B cell (primary cell): ENCODE measurements at regions not wholly inside any gene's neighbourhood (a gene's known extent, or its start where the extent isn't known, plus 50 kb on each side); places are given as distances from the start of the nearest gene placed in this dataset.

Source experiments
- ATAC-seq: fragments of 200-7000 bp; cut with Tn5 transposase; one replicate; pipeline ENCODE4 v1.10.0; 2021; ENCODE audit warnings: low read depth, mild to moderate bottlenecking, moderate number of reproducible peaks, moderate library complexity
- CTCF ChIA-PET: fragments of 350-600 bp; sonication (Branson Sonifier 250); formaldehyde crosslinking; loops from one replicate; lab custom pipeline; 2021; ENCODE audit warnings: antibody characterized with exemption, inconsistent platforms; lab: Charles Lee
- POLR2A ChIA-PET: fragments of 350-600 bp; sonication (Branson Sonifier 250); formaldehyde crosslinking; loops from one replicate; lab custom pipeline; 2021; ENCODE audit warnings: antibody characterized with exemption; lab: Charles Lee
- DNase-seq: peaks from one replicate; pipeline ENCODE4 v3.0.0; 2013
- H2AFZ ChIP-seq: 2 replicates; pipeline ENCODE4 v1.6.1; 2012; ENCODE audit warnings: mild to moderate bottlenecking, low read depth, low read length; ENCODE audit not compliant: insufficient read depth, poor library complexity, severe bottlenecking
- H3K27ac ChIP-seq, 2 donors: 1 replicate in 1 of 2; 2 replicates in 1 of 2; pipeline ENCODE4 v1.5.1; 2012 to 2013; ENCODE audit warnings: low read length in 2 of 2, mild to moderate bottlenecking in 2 of 2, moderate library complexity in 1 of 2
- H3K27me3 ChIP-seq, 4 experiments: fragments of 200-600 bp in 1 of 4; sonication (generic) in 1 of 4; replicated peaks in 1 of 4; 1 replicate in 2 of 4; 2 replicates in 2 of 4; pipeline versions ENCODE4 v1.6.1 to v1.7.0; 2013 to 2016; ENCODE audit warnings: low read length in 3 of 4, mild to moderate bottlenecking in 2 of 4, mixed read lengths in 1 of 4, moderate library complexity in 1 of 4; ENCODE audit not compliant: insufficient read depth in 4 of 4, control insufficient read depth in 3 of 4; ENCODE audit errors: control extremely low read depth in 1 of 4
- H3K36me3 ChIP-seq, 2 experiments: replicated peaks in 1 of 2; 1 replicate in 1 of 2; 2 replicates in 1 of 2; pipeline versions ENCODE4 v1.6.1 to v1.7.1; 2013; ENCODE audit warnings: low read length in 1 of 2; ENCODE audit not compliant: insufficient read depth in 2 of 2, control insufficient read depth in 1 of 2; ENCODE audit errors: control extremely low read depth in 1 of 2, extremely low read depth in 1 of 2
- H3K4me1 ChIP-seq, 2 donors: fragments of 200-600 bp in 1 of 2; sonication (generic) in 1 of 2; 1 replicate in 1 of 2; 2 replicates in 1 of 2; pipeline versions ENCODE4 v1.5.1 to v1.6.1; 2013 to 2017; ENCODE audit warnings: low read length in 2 of 2; ENCODE audit not compliant: control insufficient read depth in 2 of 2, insufficient read depth in 2 of 2
- H3K4me2 ChIP-seq: replicated peaks from 2 replicates; pipeline ENCODE3; 2012; ENCODE audit warnings: mild to moderate bottlenecking, low read depth, low read length; ENCODE audit not compliant: poor library complexity, severe bottlenecking
- H3K4me3 ChIP-seq, 5 experiments: fragments of 200-600 bp in 1 of 5; sonication (generic) in 1 of 5; 1 replicate in 3 of 5; 2 replicates in 2 of 5; pipeline versions ENCODE4 v1.5.1 to v1.7.0; 2011 to 2016; ENCODE audit warnings: low read length in 4 of 5, mild to moderate bottlenecking in 4 of 5, low read depth in 2 of 5, control low read depth in 1 of 5, moderate library complexity in 1 of 5; ENCODE audit not compliant: insufficient read depth in 1 of 5; ENCODE audit errors: control extremely low read depth in 1 of 5, extremely low read depth in 1 of 5
- H3K79me2 ChIP-seq: fragments of 200-600 bp; sonication (generic); one replicate; pipeline ENCODE4 v1.6.0; 2016; ENCODE audit warnings: low read length; ENCODE audit not compliant: control insufficient read depth, insufficient read depth
- H3K9ac ChIP-seq: fragments of 200-600 bp; sonication (generic); 2 replicates; pipeline ENCODE4 v1.6.1; 2017; ENCODE audit warnings: mild to moderate bottlenecking, low read length, moderate library complexity
- H3K9me3 ChIP-seq, 3 donors: one replicate each; pipeline versions ENCODE4 v1.6.1 to v1.7.1; 2013; ENCODE audit warnings: low read length in 2 of 3; ENCODE audit not compliant: control insufficient read depth in 2 of 3, insufficient read depth in 1 of 3; ENCODE audit errors: control extremely low read depth in 1 of 3
- H4K20me1 ChIP-seq: 2 replicates; pipeline ENCODE4 v1.6.0; 2012; ENCODE audit warnings: mild to moderate bottlenecking, low read length; ENCODE audit not compliant: insufficient read depth, control insufficient read depth, poor library complexity, severe bottlenecking
- H3K27ac Mint-ChIP-seq: one replicate; pipeline ENCODE4 v1.8.0; 2021; ENCODE audit warnings: mixed read lengths
- H3K27me3 Mint-ChIP-seq: one replicate; pipeline ENCODE4 v1.8.0; 2021; ENCODE audit warnings: mixed read lengths
- H3K4me1 Mint-ChIP-seq: one replicate; pipeline ENCODE4 v1.8.0; 2021; ENCODE audit warnings: mixed read lengths
- H3K4me3 Mint-ChIP-seq: one replicate; pipeline ENCODE4 v1.8.0; 2021; ENCODE audit warnings: mixed read lengths
- H3K9me3 Mint-ChIP-seq: one replicate; pipeline ENCODE4 v1.8.0; 2022; ENCODE audit warnings: mixed read lengths; ENCODE audit not compliant: insufficient read depth
- EZH2 ChIP-seq: IDR thresholded peaks from 2 replicates; pipeline ENCODE4 v1.6.1; 2012; ENCODE audit warnings: borderline replicate concordance, low read depth, mild to moderate bottlenecking, moderate library complexity, low read length; ENCODE audit not compliant: insufficient read depth, poor library complexity, severe bottlenecking
- WGBS: methylation state at CpG from one replicate; pipeline ENCODE4 v1.1.5; 2013; ENCODE audit warnings: missing lambda C conversion rate; ENCODE audit not compliant: insufficient coverage; 5-methylcytosine and 5-hydroxymethylcytosine counted together
- intact Hi-C: fragments of 100-400 bp; cut with micrococcal nuclease; formaldehyde crosslinking; loops from one replicate; pipeline ENCODE4 v1.10.0; 2022
- TF ChIP-seq, protein P1 (sequence below): fragments of 200-600 bp; IDR thresholded peaks from one replicate; pipeline ENCODE4 v1.8.0; 2022; ENCODE audit warnings: antibody characterized with exemption, mild to moderate bottlenecking

DNA sequence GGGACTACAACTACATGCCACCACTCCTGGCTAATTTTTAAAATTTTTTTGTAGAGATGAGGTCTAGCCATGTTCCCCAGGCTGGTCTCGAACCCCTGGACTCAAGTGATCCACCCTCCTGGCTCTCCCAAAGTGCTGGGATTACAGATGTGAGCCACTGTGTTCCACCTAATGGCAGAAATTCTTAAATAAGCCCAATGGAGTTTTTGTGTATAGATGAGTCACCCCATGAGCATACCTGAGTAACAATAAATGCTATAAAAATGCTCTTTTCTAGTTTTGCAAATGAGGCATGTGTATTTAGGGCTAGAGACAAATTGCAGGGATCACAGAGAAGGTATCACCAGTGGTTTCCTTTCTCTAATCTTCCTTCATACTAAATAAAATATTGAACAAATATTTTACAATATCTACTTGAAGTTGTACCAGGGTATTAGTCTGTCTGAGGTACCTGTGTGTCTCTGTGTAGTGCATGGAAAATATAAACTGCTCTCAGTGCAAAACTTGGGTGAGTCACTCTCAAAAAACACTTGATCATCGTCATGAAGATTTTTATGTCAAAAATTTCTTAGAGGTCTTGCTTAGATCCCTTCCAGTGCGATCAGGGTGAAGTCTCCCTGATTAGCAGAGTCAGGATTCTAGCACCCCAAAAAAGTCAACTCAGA, 337.1 kb upstream of the MMADHC start:
- peaks cover 0 to 2% (median 0%) of the 10 kb centered on the region in 3 donors for H3K9me3 ChIP-seq
- H3K4me3 ChIP-seq: no peak overlapping the region
- no peaks in the 10 kb centered on the region for H3K27me3 ChIP-seq
- CTCF ChIA-PET: no interaction called here
- peaks cover 9% of the 10 kb centered on the region for H3K9me3 Mint-ChIP-seq
- H2AFZ ChIP-seq: no peak overlapping the region
- intact Hi-C loops: no loop called here
- H3K9ac ChIP-seq: no peak overlapping the region
- no peaks in the 10 kb centered on the region for H4K20me1 ChIP-seq
- H3K36me3 ChIP-seq: no peaks in the 10 kb centered on the region
- H3K4me3 Mint-ChIP-seq: no peak overlapping the region
- H3K27ac Mint-ChIP-seq: no peak overlapping the region
- no peak overlapping the region for H3K27ac ChIP-seq
- POLR2A ChIA-PET: no interaction called here
- no peaks in the 10 kb centered on the region for H3K27me3 Mint-ChIP-seq
- ATAC-seq (no peak), DNase-seq (no peak)
- 80% methylated on average over 1 of the region's 3 CpGs for WGBS
- no peaks in the 10 kb centered on the region for H3K4me1 ChIP-seq
- H3K79me2 ChIP-seq: no peaks in the 10 kb centered on the region
- H3K4me1 Mint-ChIP-seq: no peaks in the 10 kb centered on the region
- no peak overlapping the region for H3K4me2 ChIP-seq
- TF ChIP-seq EZH2: no peak

DNA sequence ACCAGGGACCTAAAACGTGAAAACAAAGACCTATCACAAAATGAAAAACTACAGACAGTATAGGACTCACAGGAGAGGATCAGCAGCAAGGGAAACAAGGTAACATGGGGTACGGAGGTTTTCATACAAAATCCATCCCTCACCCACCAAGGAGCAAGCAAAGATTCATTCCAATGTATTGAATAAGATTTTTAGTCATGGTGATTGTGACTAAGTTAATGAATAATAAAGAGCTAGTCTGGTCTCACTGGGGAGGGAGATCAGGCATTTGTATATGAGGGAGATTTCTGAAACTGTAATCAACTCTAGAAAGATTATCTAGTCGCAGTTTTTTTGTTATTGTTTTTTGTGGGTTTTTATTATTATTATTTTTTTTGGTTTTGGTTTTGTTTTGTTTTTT, 336.5 kb upstream of the MMADHC start:
- Histone ChIP-seq H3K4me2 (no peak overlapping the region), H4K20me1 (no peaks in the 10 kb centered on the region), H3K4me1 (no peaks in the 10 kb centered on the region), H3K27me3 (no peaks in the 10 kb centered on the region), H3K79me2 (no peaks in the 10 kb centered on the region), H3K9me3 (peaks cover 0 to 2% (median 0%) of the 10 kb centered on the region in 3 donors), H3K4me3 (no peak overlapping the region), H3K27ac (no peak overlapping the region), H3K9ac (no peak overlapping the region), H2AFZ (no peak overlapping the region), H3K36me3 (no peaks in the 10 kb centered on the region)
- no peak overlapping the region for H3K4me3 Mint-ChIP-seq
- CTCF ChIA-PET: no interaction called here
- WGBS: no CpG with 5 or more reads among the region's 3 CpGs
- POLR2A ChIA-PET: no interaction called here
- ATAC-seq (no peak), DNase-seq (no peak)
- no peak for TF ChIP-seq EZH2
- TF ChIP-seq, protein P1, sequence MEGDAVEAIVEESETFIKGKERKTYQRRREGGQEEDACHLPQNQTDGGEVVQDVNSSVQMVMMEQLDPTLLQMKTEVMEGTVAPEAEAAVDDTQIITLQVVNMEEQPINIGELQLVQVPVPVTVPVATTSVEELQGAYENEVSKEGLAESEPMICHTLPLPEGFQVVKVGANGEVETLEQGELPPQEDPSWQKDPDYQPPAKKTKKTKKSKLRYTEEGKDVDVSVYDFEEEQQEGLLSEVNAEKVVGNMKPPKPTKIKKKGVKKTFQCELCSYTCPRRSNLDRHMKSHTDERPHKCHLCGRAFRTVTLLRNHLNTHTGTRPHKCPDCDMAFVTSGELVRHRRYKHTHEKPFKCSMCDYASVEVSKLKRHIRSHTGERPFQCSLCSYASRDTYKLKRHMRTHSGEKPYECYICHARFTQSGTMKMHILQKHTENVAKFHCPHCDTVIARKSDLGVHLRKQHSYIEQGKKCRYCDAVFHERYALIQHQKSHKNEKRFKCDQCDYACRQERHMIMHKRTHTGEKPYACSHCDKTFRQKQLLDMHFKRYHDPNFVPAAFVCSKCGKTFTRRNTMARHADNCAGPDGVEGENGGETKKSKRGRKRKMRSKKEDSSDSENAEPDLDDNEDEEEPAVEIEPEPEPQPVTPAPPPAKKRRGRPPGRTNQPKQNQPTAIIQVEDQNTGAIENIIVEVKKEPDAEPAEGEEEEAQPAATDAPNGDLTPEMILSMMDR: no peak
- H3K9me3 Mint-ChIP-seq: peaks cover 9% of the 10 kb centered on the region
- H3K27me3 Mint-ChIP-seq: no peaks in the 10 kb centered on the region
- intact Hi-C loops: no loop called here
- H3K4me1 Mint-ChIP-seq: no peaks in the 10 kb centered on the region
- no peak overlapping the region for H3K27ac Mint-ChIP-seq
